Stimulated activated naive B cell treated with anti-CD40 and anti-IgM and Interleukin-4, amounts not matched to agents 10 μg/mL and 1 μg/mL and 100 μg/mL, for 72 hours (primary cell): ENCODE measurements at regions not wholly inside any gene's neighbourhood (a gene's known extent, or its start where the extent isn't known, plus 50 kb on each side); places are given as distances from the start of the nearest gene placed in this dataset.
"Not testable (repeated sequence)": the region's sequence is repeated elsewhere in the genome, so short reads cannot be mapped to it uniquely, and the experiment has no call there.

ENCODE experiments used
- ATAC-seq, 2 donors: fragments of 150-1000 bp; cut with Tn5 transposase; replicated peaks; 2 replicates each; pipeline ENCODE4 v1.10.0; 2021; ENCODE audit warnings: moderate library complexity in 1 of 2
- DNase-seq: peaks from one replicate; pipeline ENCODE4 v3.0.0; 2021
- H3K27ac Mint-ChIP-seq: one replicate; pipeline ENCODE4 v1.8.0; 2022; ENCODE audit warnings: mild to moderate bottlenecking, mixed read lengths
- H3K27me3 Mint-ChIP-seq, 2 donors: one replicate each; pipeline ENCODE4 v1.8.0; 2022; ENCODE audit warnings: mixed read lengths in 2 of 2
- H3K36me3 Mint-ChIP-seq, 2 donors: one replicate each; pipeline ENCODE4 v1.8.0; 2022; ENCODE audit warnings: mixed read lengths in 2 of 2, mild to moderate bottlenecking in 1 of 2
- H3K4me1 Mint-ChIP-seq, 2 donors: one replicate each; pipeline ENCODE4 v1.8.0; 2022; ENCODE audit warnings: mixed read lengths in 2 of 2, mild to moderate bottlenecking in 1 of 2
- H3K4me3 Mint-ChIP-seq, 2 donors: one replicate each; pipeline ENCODE4 v1.8.0; 2022; ENCODE audit warnings: mild to moderate bottlenecking in 2 of 2, mixed read lengths in 2 of 2, moderate library complexity in 1 of 2
- H3K9me3 Mint-ChIP-seq, 2 donors: one replicate each; pipeline ENCODE4 v1.8.0; 2022; ENCODE audit warnings: mixed read lengths in 2 of 2, mild to moderate bottlenecking in 1 of 2

- DNase-seq: no peak
- no peaks in the 10 kb centered on the region for H3K4me1 Mint-ChIP-seq
These were observed 83.0 kb upstream of the SOX11 start for GRCh38 chr2:5609201-5609600.

GRCh38 chr2:5612666-5613065 is 79.5 kb upstream of the SOX11 start:
- H3K4me1 Mint-ChIP-seq: no peaks in the 10 kb centered on the region
- no peaks in the 10 kb centered on the region for H3K36me3 Mint-ChIP-seq

More at GRCh38 chr2:5609201-5609600, 83.0 kb upstream of the SOX11 start:
- H3K4me3 Mint-ChIP-seq: no peak overlapping the region
- H3K36me3 Mint-ChIP-seq: no peaks in the 10 kb centered on the region
- no peak for ATAC-seq
- peaks cover 2 to 10% of the 10 kb centered on the region in 2 donors for H3K9me3 Mint-ChIP-seq
- peaks cover 0 to 2% of the 10 kb centered on the region in 2 donors for H3K27me3 Mint-ChIP-seq
- H3K27ac Mint-ChIP-seq: no peak overlapping the region

GRCh38 chr2:5616019-5616418 is 76.2 kb upstream of the SOX11 start:
- Mint-ChIP-seq H3K27me3 (peaks cover 0 to 4% of the 10 kb centered on the region in 2 donors), H3K36me3 (no peaks in the 10 kb centered on the region), H3K4me1 (no peaks in the 10 kb centered on the region), H3K9me3 (peaks cover 4 to 10% of the 10 kb centered on the region in 2 donors), H3K27ac (no peak overlapping the region), H3K4me3 (no peak overlapping the region)
- DNase-seq (no peak), ATAC-seq (no peak)

More at GRCh38 chr2:5612666-5613065, 79.5 kb upstream of the SOX11 start:
- Mint-ChIP-seq H3K27ac (no peak overlapping the region), H3K4me3 (no peak overlapping the region), H3K9me3 (peaks cover 4 to 10% of the 10 kb centered on the region in 2 donors), H3K27me3 (peaks cover 0 to 4% of the 10 kb centered on the region in 2 donors)
- no peak for ATAC-seq
- no peak for DNase-seq

- Mint-ChIP-seq H3K27ac (no peak overlapping the region), H3K27me3 (peaks cover 0 to 4% of the 10 kb centered on the region in 2 donors), H3K9me3 (peaks cover 4 to 5% of the 10 kb centered on the region in 2 donors), H3K4me1 (no peaks in the 10 kb centered on the region), H3K4me3 (no peak overlapping the region), H3K36me3 (no peaks in the 10 kb centered on the region)
- ATAC-seq (no peak), DNase-seq (no peak)
These were observed 74.8 kb upstream of the SOX11 start for GRCh38 chr2:5617358-5617757.

GRCh38 chr2:5617796-5618195 is 74.4 kb upstream of the SOX11 start:
- Mint-ChIP-seq H3K4me1 (no peaks in the 10 kb centered on the region), H3K27ac (no peak overlapping the region), H3K36me3 (no peaks in the 10 kb centered on the region), H3K4me3 (no peak overlapping the region), H3K27me3 (peaks cover 0 to 4% of the 10 kb centered on the region in 2 donors), H3K9me3 (peaks cover 4 to 5% of the 10 kb centered on the region in 2 donors)
- DNase-seq (no peak), ATAC-seq (no peak)

- H3K4me1 Mint-ChIP-seq: no peaks in the 10 kb centered on the region
- peaks cover 0 to 4% of the 10 kb centered on the region in 2 donors for H3K27me3 Mint-ChIP-seq
- H3K9me3 Mint-ChIP-seq: peaks cover 4 to 5% of the 10 kb centered on the region in 2 donors
- DNase-seq: no peak
- no peak for ATAC-seq
- H3K4me3 Mint-ChIP-seq: no peak overlapping the region
- no peaks in the 10 kb centered on the region for H3K36me3 Mint-ChIP-seq
- H3K27ac Mint-ChIP-seq: no peak overlapping the region
These were observed 73.9 kb upstream of the SOX11 start for GRCh38 chr2:5618271-5618670.

GRCh38 chr2:5625556-5626065 is 66.6 kb upstream of the SOX11 start:
- not testable (repeated sequence) for DNase-seq, H3K27me3 Mint-ChIP-seq, ATAC-seq, H3K36me3 Mint-ChIP-seq, H3K4me1 Mint-ChIP-seq, H3K9me3 Mint-ChIP-seq, H3K27ac Mint-ChIP-seq, H3K4me3 Mint-ChIP-seq

- not testable (repeated sequence) for H3K4me1 Mint-ChIP-seq, DNase-seq, H3K27me3 Mint-ChIP-seq, ATAC-seq, H3K4me3 Mint-ChIP-seq, H3K27ac Mint-ChIP-seq, H3K36me3 Mint-ChIP-seq, H3K9me3 Mint-ChIP-seq
These were observed 63.7 kb upstream of the SOX11 start for GRCh38 chr2:5628484-5628883.

- H3K9me3 Mint-ChIP-seq: not testable (repeated sequence)
These were observed 62.7 kb upstream of the SOX11 start for GRCh38 chr2:5629510-5629909.

GRCh38 chr2:5637051-5637450 is 55.1 kb upstream of the SOX11 start:
- not testable (repeated sequence) for H3K4me3 Mint-ChIP-seq, H3K27me3 Mint-ChIP-seq, H3K36me3 Mint-ChIP-seq, H3K9me3 Mint-ChIP-seq, H3K4me1 Mint-ChIP-seq, DNase-seq, ATAC-seq, H3K27ac Mint-ChIP-seq

More at GRCh38 chr2:5629510-5629909, 62.7 kb upstream of the SOX11 start:
- not testable (repeated sequence) for H3K4me3 Mint-ChIP-seq, H3K27ac Mint-ChIP-seq, H3K4me1 Mint-ChIP-seq, H3K36me3 Mint-ChIP-seq, ATAC-seq, H3K27me3 Mint-ChIP-seq, DNase-seq
